Neuronal stem cell (in vitro differentiated cells): ENCODE measurements at regions not wholly inside any gene's neighbourhood (a gene's known extent, or its start where the extent isn't known, plus 50 kb on each side); places are given as distances from the start of the nearest gene placed in this dataset.
A peak's percentile ranks its signal among the peaks of the same experiment; 100 is the strongest.

Experiments used
- DNase-seq: peaks from one replicate; pipeline ENCODE4 v3.0.0-alpha.2; 2013; ENCODE audit warnings: low spot score
- H2AFZ ChIP-seq: one replicate; pipeline ENCODE4 v1.6.1; 2013; ENCODE audit warnings: mild to moderate bottlenecking, low read length, inconsistent platforms
- H2AK5ac ChIP-seq: 2 replicates; pipeline ENCODE4 v1.6.1; 2013; ENCODE audit warnings: low read depth, mild to moderate bottlenecking, inconsistent platforms, low read length, moderate library complexity, mixed read lengths
- H2BK120ac ChIP-seq: 2 replicates; pipeline ENCODE4 v1.6.1; 2013; ENCODE audit warnings: low read depth, mild to moderate bottlenecking, inconsistent platforms, low read length, moderate library complexity, mixed read lengths
- H2BK12ac ChIP-seq: one replicate; pipeline ENCODE4 v1.6.1; 2013; ENCODE audit warnings: low read length, inconsistent platforms
- H2BK15ac ChIP-seq: 2 replicates; pipeline ENCODE4 v1.6.1; 2013; ENCODE audit warnings: mild to moderate bottlenecking, low read length, inconsistent platforms, mixed read lengths
- H2BK5ac ChIP-seq: one replicate; pipeline ENCODE4 v1.6.1; 2013; ENCODE audit warnings: inconsistent platforms, mild to moderate bottlenecking, low read length, moderate library complexity
- H3K14ac ChIP-seq: one replicate; pipeline ENCODE4 v1.6.1; 2013; ENCODE audit warnings: low read length, inconsistent platforms
- H3K18ac ChIP-seq: 2 replicates; pipeline ENCODE4 v1.6.1; 2013; ENCODE audit warnings: low read length, inconsistent platforms
- H3K23ac ChIP-seq: 2 replicates; pipeline ENCODE4 v1.6.1; 2013; ENCODE audit warnings: low read depth, mild to moderate bottlenecking, mixed read lengths, low read length, inconsistent platforms; ENCODE audit not compliant: poor library complexity
- H3K27ac ChIP-seq: replicated peaks from 3 replicates; pipeline ENCODE4 v1.5.1; 2013; ENCODE audit warnings: low read length, inconsistent platforms
- H3K27me3 ChIP-seq, 3 experiments: 2 replicates each; pipeline ENCODE4 v1.6.1; 2013; ENCODE audit warnings: low read length in 3 of 3, mild to moderate bottlenecking in 2 of 3, inconsistent platforms in 1 of 3, low read depth in 1 of 3, mixed read lengths in 1 of 3, moderate library complexity in 1 of 3; ENCODE audit not compliant: control insufficient read depth in 3 of 3, insufficient read depth in 3 of 3
- H3K36me3 ChIP-seq, 2 donors: replicated peaks in 1 of 2; 2 replicates each; pipeline ENCODE4 v1.6.1; 2013; ENCODE audit warnings: low read length in 2 of 2; ENCODE audit not compliant: control insufficient read depth in 2 of 2, insufficient read depth in 2 of 2
- H3K4ac ChIP-seq: 2 replicates; pipeline ENCODE4 v1.6.1; 2013; ENCODE audit warnings: inconsistent platforms, mild to moderate bottlenecking, low read length, moderate library complexity
- H3K4me1 ChIP-seq, 2 donors: 1 replicate in 1 of 2; 2 replicates in 1 of 2; pipeline ENCODE4 v1.6.1; 2013; ENCODE audit warnings: low read length in 2 of 2, low read depth in 1 of 2; ENCODE audit not compliant: control insufficient read depth in 2 of 2, insufficient read depth in 1 of 2
- H3K4me2 ChIP-seq: one replicate; pipeline ENCODE4 v1.6.1; 2013; ENCODE audit warnings: mild to moderate bottlenecking, low read length, inconsistent platforms; ENCODE audit not compliant: insufficient read depth, poor library complexity, severe bottlenecking
- H3K4me3 ChIP-seq, 2 donors: 2 replicates each; pipeline ENCODE4 v1.5.1; 2013; ENCODE audit warnings: low read length in 2 of 2, mild to moderate bottlenecking in 2 of 2, inconsistent platforms in 1 of 2, moderate library complexity in 1 of 2
- H3K79me1 ChIP-seq: one replicate; pipeline ENCODE4 v1.6.1; 2013; ENCODE audit warnings: low read depth, mild to moderate bottlenecking, inconsistent platforms, low read length, moderate library complexity
- H3K9ac ChIP-seq: one replicate; pipeline ENCODE4 v1.6.1; 2013; ENCODE audit warnings: mild to moderate bottlenecking, low read depth, low read length, inconsistent platforms; ENCODE audit not compliant: poor library complexity
- H3K9me3 ChIP-seq, 2 donors: replicated peaks in 1 of 2; 2 replicates each; pipeline versions ENCODE3 to v1.6.1; 2013; ENCODE audit warnings: low read length in 2 of 2, mild to moderate bottlenecking in 2 of 2, inconsistent platforms in 1 of 2, low read depth in 1 of 2, mixed read lengths in 1 of 2, moderate library complexity in 1 of 2; ENCODE audit not compliant: control insufficient read depth in 2 of 2, insufficient read depth in 1 of 2
- H4K8ac ChIP-seq: one replicate; pipeline ENCODE4 v1.6.1; 2013; ENCODE audit warnings: low read depth, mild to moderate bottlenecking, inconsistent platforms, low read length, moderate library complexity
- H4K91ac ChIP-seq: one replicate; pipeline ENCODE4 v1.6.1; 2013; ENCODE audit warnings: low read length, low read depth, mild to moderate bottlenecking, inconsistent platforms; ENCODE audit not compliant: poor library complexity
- WGBS, 2 donors: extraction: QIAGEN DNeasy Blood & Tissue Kit; methylation state at CpG; one replicate each; pipeline ENCODE4 v1.1.7; 2013; ENCODE audit warnings: missing lambda C conversion rate in 2 of 2, mixed read lengths in 1 of 2; ENCODE audit not compliant: insufficient read length in 2 of 2, insufficient replicate concordance in 1 of 2; ENCODE audit errors: extremely low coverage in 2 of 2; 5-methylcytosine and 5-hydroxymethylcytosine counted together

GRCh38 chr5:21681911-21682310 is 1171.2 kb downstream of the CDH12 start:
- H2BK15ac ChIP-seq = no peak overlapping the region
- no peak overlapping the region for H3K18ac ChIP-seq
- DNase-seq = no peak
- H2BK5ac ChIP-seq = no peak overlapping the region
- no peak overlapping the region for H3K4me3 ChIP-seq
- no peak overlapping the region for H3K4ac ChIP-seq
- no peak overlapping the region for H3K27ac ChIP-seq
- no peak overlapping the region for H2AFZ ChIP-seq
- H3K23ac ChIP-seq = no peak overlapping the region
- H4K91ac ChIP-seq = no peak overlapping the region
- no peak overlapping the region for H2AK5ac ChIP-seq
- no CpG with 5 or more reads among the region's 2 CpGs for WGBS, 2 donors
- no peak overlapping the region for H2BK12ac ChIP-seq
- no peaks in the 10 kb centered on the region for H3K9me3 ChIP-seq
- no peaks in the 10 kb centered on the region for H3K79me1 ChIP-seq
- H3K14ac ChIP-seq = no peak overlapping the region
- H3K36me3 ChIP-seq = no peaks in the 10 kb centered on the region
- no peak overlapping the region for H4K8ac ChIP-seq
- H2BK120ac ChIP-seq = no peak overlapping the region
- H3K9ac ChIP-seq = no peak overlapping the region
- no peaks in the 10 kb centered on the region for H3K4me1 ChIP-seq
- H3K4me2 ChIP-seq = no peak overlapping the region
- H3K27me3 ChIP-seq = no peaks in the 10 kb centered on the region

GRCh38 chr5:21680641-21681040 is 1172.5 kb downstream of the CDH12 start:
- H2BK120ac ChIP-seq = no peak overlapping the region
- H4K8ac ChIP-seq = no peak overlapping the region
- H3K27ac ChIP-seq = no peak overlapping the region
- no peak overlapping the region for H3K4me2 ChIP-seq
- no peaks in the 10 kb centered on the region for H3K9me3 ChIP-seq
- no peak overlapping the region for H2BK5ac ChIP-seq
- no peak for DNase-seq
- H3K36me3 ChIP-seq = no peaks in the 10 kb centered on the region
- no peak overlapping the region for H4K91ac ChIP-seq
- H2BK12ac ChIP-seq = no peak overlapping the region
- no peaks in the 10 kb centered on the region for H3K27me3 ChIP-seq
- H3K4me3 ChIP-seq = no peak overlapping the region
- H3K23ac ChIP-seq = no peak overlapping the region
- no peaks in the 10 kb centered on the region for H3K4me1 ChIP-seq
- no peak overlapping the region for H3K18ac ChIP-seq
- H3K4ac ChIP-seq = no peak overlapping the region
- no peaks in the 10 kb centered on the region for H3K79me1 ChIP-seq
- H2AK5ac ChIP-seq = no peak overlapping the region
- H2AFZ ChIP-seq = no peak overlapping the region
- H3K9ac ChIP-seq = no peak overlapping the region
- H2BK15ac ChIP-seq = no peak overlapping the region
- WGBS, 2 donors = no CpG with 5 or more reads among the region's 2 CpGs
- H3K14ac ChIP-seq = no peak overlapping the region

- no peak overlapping the region for H3K9ac ChIP-seq
- no peak overlapping the region for H3K18ac ChIP-seq
- H2BK5ac ChIP-seq = no peak overlapping the region
- H2BK15ac ChIP-seq = no peak overlapping the region
- H3K27ac ChIP-seq = no peak overlapping the region
- no peak overlapping the region for H4K91ac ChIP-seq
- no peaks in the 10 kb centered on the region for H3K27me3 ChIP-seq
- no peak overlapping the region for H2AK5ac ChIP-seq
- no peak overlapping the region for H3K23ac ChIP-seq
- H2BK12ac ChIP-seq = no peak overlapping the region
- H3K36me3 ChIP-seq = no peaks in the 10 kb centered on the region
- H3K4me1 ChIP-seq = no peaks in the 10 kb centered on the region
- no peak overlapping the region for H3K14ac ChIP-seq
- no peak overlapping the region for H3K4ac ChIP-seq
- H3K4me2 ChIP-seq = no peak overlapping the region
- H3K9me3 ChIP-seq = no peaks in the 10 kb centered on the region
- no peak for DNase-seq
- no peak overlapping the region for H2BK120ac ChIP-seq
- H4K8ac ChIP-seq = no peak overlapping the region
- H3K4me3 ChIP-seq = no peak overlapping the region
- no peak overlapping the region for H2AFZ ChIP-seq
- no peaks in the 10 kb centered on the region for H3K79me1 ChIP-seq
These were observed 1172.9 kb downstream of the CDH12 start for GRCh38 chr5:21680196-21680595.

GRCh38 chr5:21678526-21678925 is 1174.6 kb downstream of the CDH12 start:
- no peak overlapping the region for H2AK5ac ChIP-seq
- H3K4ac ChIP-seq = no peak overlapping the region
- H3K36me3 ChIP-seq = no peaks in the 10 kb centered on the region
- H3K4me1 ChIP-seq = no peaks in the 10 kb centered on the region
- H2BK5ac ChIP-seq = no peak overlapping the region
- WGBS, 2 donors = no CpG with 5 or more reads among the region's 1 CpG
- H3K18ac ChIP-seq = no peak overlapping the region
- H3K9ac ChIP-seq = no peak overlapping the region
- H3K23ac ChIP-seq = no peak overlapping the region
- no peak overlapping the region for H2BK12ac ChIP-seq
- no peaks in the 10 kb centered on the region for H3K9me3 ChIP-seq
- no peak overlapping the region for H4K91ac ChIP-seq
- H2BK15ac ChIP-seq = no peak overlapping the region
- DNase-seq = no peak
- no peaks in the 10 kb centered on the region for H3K27me3 ChIP-seq
- peak overlapping the region; percentile 38 for H3K14ac ChIP-seq
- H3K27ac ChIP-seq = no peak overlapping the region
- no peak overlapping the region for H4K8ac ChIP-seq
- H2AFZ ChIP-seq = no peak overlapping the region
- H3K79me1 ChIP-seq = no peaks in the 10 kb centered on the region
- H3K4me3 ChIP-seq = no peak overlapping the region
- no peak overlapping the region for H2BK120ac ChIP-seq
- H3K4me2 ChIP-seq = peak overlapping the region; percentile 11
